Activated CD4-positive, alpha-beta memory T cell treated with anti-CD3 and anti-CD28 coated beads, Interleukin-2, amount 10 ng/mL, durations not matched to agents 7 days and 5 days (primary cell): ENCODE measurements at regions not wholly inside any gene's neighbourhood (a gene's known extent, or its start where the extent isn't known, plus 50 kb on each side); places are given as distances from the start of the nearest gene placed in this dataset.

Experiments
- CTCF ChIA-PET: fragments of 350-600 bp; sonication (Branson Sonifier 250); formaldehyde crosslinking; loops from one replicate; lab custom pipeline; 2021; ENCODE audit warnings: antibody characterized with exemption, inconsistent platforms; lab: Charles Lee
- POLR2A ChIA-PET: fragments of 350-600 bp; sonication (Branson Sonifier 250); formaldehyde crosslinking; loops from one replicate; lab custom pipeline; 2021; ENCODE audit warnings: antibody characterized with exemption; lab: Charles Lee
- DNase-seq: peaks from one replicate; pipeline ENCODE4 v3.0.0-alpha.2; 2020
- H3K27ac Mint-ChIP-seq: one replicate; pipeline ENCODE4 v1.8.0; 2021; ENCODE audit warnings: mild to moderate bottlenecking, mixed read lengths
- H3K27me3 Mint-ChIP-seq: one replicate; pipeline ENCODE4 v1.8.0; 2021; ENCODE audit warnings: mixed read lengths
- H3K36me3 Mint-ChIP-seq: one replicate; pipeline ENCODE4 v1.8.0; 2021; ENCODE audit warnings: low read depth, mixed read lengths
- H3K4me1 Mint-ChIP-seq: one replicate; pipeline ENCODE4 v1.8.0; 2021; ENCODE audit warnings: mixed read lengths
- H3K4me3 Mint-ChIP-seq: one replicate; pipeline ENCODE4 v1.8.0; 2021; ENCODE audit warnings: mild to moderate bottlenecking, mixed read lengths
- H3K9me3 Mint-ChIP-seq: one replicate; pipeline ENCODE4 v1.8.0; 2021; ENCODE audit warnings: mixed read lengths

DNA sequence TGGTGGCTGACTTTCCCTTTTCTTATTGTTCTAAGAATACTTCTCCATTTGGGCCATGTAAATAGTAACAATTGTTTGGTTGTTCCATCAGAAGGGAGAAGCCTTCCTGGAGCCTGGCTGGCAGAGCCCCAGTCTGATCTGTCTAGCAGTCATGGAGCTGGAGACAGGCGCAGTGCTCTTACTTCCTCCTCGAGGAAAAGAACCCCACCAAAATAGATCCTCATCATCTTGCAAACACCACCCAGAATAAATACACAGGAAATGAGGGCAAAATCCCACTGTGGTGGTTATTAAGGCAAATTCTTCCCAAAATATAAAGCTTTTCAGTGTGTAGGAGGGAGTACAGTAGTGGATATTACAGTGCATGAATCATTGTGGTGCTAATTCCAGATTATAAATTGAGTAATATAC, 195.1 kb upstream of the SGK1 start:
- Mint-ChIP-seq H3K9me3 (no peaks in the 10 kb centered on the region), H3K27me3 (no peaks in the 10 kb centered on the region), H3K27ac (no peak overlapping the region), H3K4me1 (no peaks in the 10 kb centered on the region), H3K4me3 (no peak overlapping the region), H3K36me3 (no peaks in the 10 kb centered on the region)
- CTCF ChIA-PET = no interaction called here
- POLR2A ChIA-PET = no interaction called here
- no peak for DNase-seq

DNA sequence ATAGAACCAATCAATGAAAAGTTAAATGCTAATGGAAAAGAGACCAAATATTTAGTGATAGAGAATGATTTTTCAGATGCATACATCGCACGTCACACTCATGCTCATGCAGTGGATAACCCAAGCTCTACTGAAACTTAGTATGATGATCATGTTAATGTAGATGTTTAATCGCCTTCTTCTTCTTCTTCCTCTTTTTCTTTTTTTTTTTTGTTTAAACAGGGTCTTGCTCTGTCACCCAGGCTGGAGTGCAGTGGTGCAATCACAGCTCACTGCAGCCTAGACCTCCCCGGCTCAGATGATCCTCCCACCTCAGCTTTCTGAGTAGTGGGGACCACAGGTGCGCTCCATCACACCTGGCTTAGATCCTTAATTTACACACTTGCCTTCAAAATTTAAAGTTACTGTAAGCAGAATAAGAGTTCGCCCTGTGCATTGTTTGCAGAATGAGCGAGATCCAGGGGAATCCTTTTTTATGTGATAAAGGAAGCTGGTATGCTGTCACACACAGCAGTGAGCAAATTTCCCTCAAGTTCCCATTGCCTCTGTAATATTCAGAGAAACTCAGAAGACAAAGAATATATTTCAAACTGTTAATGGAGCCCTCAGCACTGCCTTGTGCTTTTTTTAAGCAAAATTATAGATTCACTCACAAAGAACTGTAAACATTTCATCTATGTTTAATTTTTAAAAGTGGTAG, 194.2 kb upstream of the SGK1 start:
- CTCF ChIA-PET = no interaction called here
- DNase-seq = no peak

DNA sequence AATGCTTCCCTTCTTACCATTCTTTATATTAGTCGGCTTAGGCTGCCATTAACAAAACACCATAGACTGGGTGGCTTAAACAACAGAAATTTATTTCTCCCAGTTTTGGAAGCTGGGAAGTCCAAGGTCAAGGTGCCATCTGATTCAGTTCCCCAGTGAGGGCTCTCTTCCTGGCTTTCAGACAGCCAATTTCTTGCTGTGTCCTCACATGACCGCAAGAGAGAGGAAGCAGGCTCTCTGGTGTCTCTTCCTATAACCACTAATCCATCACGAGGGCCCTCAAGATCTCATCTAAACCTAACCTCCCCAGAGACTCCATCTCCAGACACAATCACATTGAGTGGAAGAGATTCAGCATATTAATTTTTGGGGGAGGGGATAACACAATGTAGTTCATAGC, 193.0 kb upstream of the SGK1 start:
- CTCF ChIA-PET = no interaction called here
- no peaks in the 10 kb centered on the region for H3K9me3 Mint-ChIP-seq
- H3K27me3 Mint-ChIP-seq = no peaks in the 10 kb centered on the region
- DNase-seq = no peak
- H3K27ac Mint-ChIP-seq = no peak overlapping the region
- POLR2A ChIA-PET = no interaction called here
- H3K4me3 Mint-ChIP-seq = no peak overlapping the region
- no peaks in the 10 kb centered on the region for H3K36me3 Mint-ChIP-seq
- H3K4me1 Mint-ChIP-seq = no peaks in the 10 kb centered on the region

More for the DNA sequence above, 194.2 kb upstream of the SGK1 start:
- no peaks in the 10 kb centered on the region for H3K9me3 Mint-ChIP-seq
- H3K27ac Mint-ChIP-seq = no peak overlapping the region
- H3K36me3 Mint-ChIP-seq = no peaks in the 10 kb centered on the region
- POLR2A ChIA-PET = interaction anchor here (0.6 kb wide), 1 partner anchor 79 kb away, joined by 3 read pairs; no protein-coding TSS in a partner anchor
- no peaks in the 10 kb centered on the region for H3K4me1 Mint-ChIP-seq
- H3K4me3 Mint-ChIP-seq = no peak overlapping the region
- H3K27me3 Mint-ChIP-seq = no peaks in the 10 kb centered on the region

DNA sequence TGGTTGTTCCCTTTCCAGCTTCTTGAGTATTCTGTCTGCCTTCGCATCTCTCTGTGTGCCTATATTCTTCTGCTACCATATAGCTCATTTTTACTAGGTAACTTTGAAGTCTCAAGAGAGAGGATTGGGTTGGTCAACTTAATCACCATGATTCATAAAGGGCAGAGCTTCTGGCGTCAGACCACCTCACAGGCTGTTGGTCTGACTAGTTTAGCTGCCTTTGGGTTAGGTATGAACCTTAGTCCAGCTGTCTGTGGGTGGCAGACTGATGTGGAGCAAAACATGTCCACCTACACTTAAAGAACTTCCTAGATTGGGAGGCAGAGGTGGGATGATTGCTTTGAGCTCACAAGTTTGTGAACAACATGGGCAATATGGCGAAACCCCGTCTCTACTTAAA, 192.2 kb upstream of the SGK1 start:
- no peak for DNase-seq
- H3K4me3 Mint-ChIP-seq = no peak overlapping the region
- POLR2A ChIA-PET = no interaction called here
- H3K27ac Mint-ChIP-seq = no peak overlapping the region
- no peaks in the 10 kb centered on the region for H3K36me3 Mint-ChIP-seq
- H3K27me3 Mint-ChIP-seq = no peaks in the 10 kb centered on the region
- H3K9me3 Mint-ChIP-seq = no peaks in the 10 kb centered on the region
- CTCF ChIA-PET = interaction anchor here (0.7 kb wide), 1 partner anchor 1781 kb away, joined by 8 read pairs; no protein-coding TSS in a partner anchor
- H3K4me1 Mint-ChIP-seq = no peaks in the 10 kb centered on the region

DNA sequence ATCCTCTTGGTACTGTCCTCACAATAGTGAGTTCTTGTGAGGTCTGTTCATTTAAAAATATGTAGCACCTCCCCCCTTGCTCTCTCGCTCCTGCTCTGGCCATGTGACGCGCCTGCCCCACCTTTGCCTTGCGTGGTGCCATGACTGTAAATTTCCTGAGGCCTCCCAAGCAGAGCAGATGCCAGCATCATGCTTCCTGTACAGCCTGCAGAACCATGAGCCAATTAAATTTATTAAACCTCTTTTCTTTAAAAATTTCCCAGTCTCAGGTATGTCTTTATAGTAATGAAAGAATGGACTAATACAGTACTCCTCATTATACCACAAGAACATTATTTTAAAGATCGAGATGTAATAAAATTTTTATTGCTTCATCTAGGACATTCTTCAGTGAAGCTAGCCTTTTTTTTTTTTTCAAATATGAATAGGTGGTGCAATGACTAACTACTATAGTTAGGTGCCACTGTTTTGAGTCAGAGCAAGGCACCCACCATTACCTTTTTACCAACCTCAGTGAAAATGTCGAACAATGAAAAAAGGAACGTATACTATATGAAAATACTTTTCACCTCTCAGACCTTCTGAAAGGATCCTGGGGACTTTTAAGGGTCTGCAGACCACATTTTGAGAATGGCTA, 191.1 kb upstream of the SGK1 start:
- ChIA-PET CTCF (no interaction called here), POLR2A (no interaction called here)
- no peak for DNase-seq
- Mint-ChIP-seq H3K36me3 (no peaks in the 10 kb centered on the region), H3K4me1 (no peaks in the 10 kb centered on the region), H3K27me3 (no peaks in the 10 kb centered on the region), H3K4me3 (no peak overlapping the region), H3K9me3 (no peaks in the 10 kb centered on the region), H3K27ac (no peak overlapping the region)

DNA sequence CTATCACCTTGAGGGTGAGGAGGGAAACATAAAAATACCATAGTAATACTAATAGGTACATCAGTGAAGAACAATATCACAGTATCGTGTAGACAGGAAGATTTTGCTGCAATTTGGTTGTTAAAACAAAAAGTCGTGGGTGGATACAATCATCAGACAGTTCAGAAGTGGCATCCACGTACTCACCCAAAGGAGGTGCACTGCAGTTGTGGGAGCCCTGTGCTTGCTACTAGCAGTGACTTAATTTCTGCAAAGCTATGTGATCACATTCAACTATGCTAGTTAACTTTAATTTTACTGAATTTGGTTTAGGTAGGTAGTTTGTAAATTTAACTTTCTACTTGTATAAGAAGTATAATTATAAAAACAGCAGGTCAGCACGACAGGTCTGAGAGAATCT, 188.2 kb upstream of the SGK1 start:
- ChIA-PET CTCF (no interaction called here), POLR2A (no interaction called here)
- H3K36me3 Mint-ChIP-seq = no peaks in the 10 kb centered on the region
- no peaks in the 10 kb centered on the region for H3K9me3 Mint-ChIP-seq
- H3K27me3 Mint-ChIP-seq = no peaks in the 10 kb centered on the region
- no peak for DNase-seq
- H3K27ac Mint-ChIP-seq = no peak overlapping the region
- H3K4me3 Mint-ChIP-seq = no peak overlapping the region
- no peaks in the 10 kb centered on the region for H3K4me1 Mint-ChIP-seq

DNA sequence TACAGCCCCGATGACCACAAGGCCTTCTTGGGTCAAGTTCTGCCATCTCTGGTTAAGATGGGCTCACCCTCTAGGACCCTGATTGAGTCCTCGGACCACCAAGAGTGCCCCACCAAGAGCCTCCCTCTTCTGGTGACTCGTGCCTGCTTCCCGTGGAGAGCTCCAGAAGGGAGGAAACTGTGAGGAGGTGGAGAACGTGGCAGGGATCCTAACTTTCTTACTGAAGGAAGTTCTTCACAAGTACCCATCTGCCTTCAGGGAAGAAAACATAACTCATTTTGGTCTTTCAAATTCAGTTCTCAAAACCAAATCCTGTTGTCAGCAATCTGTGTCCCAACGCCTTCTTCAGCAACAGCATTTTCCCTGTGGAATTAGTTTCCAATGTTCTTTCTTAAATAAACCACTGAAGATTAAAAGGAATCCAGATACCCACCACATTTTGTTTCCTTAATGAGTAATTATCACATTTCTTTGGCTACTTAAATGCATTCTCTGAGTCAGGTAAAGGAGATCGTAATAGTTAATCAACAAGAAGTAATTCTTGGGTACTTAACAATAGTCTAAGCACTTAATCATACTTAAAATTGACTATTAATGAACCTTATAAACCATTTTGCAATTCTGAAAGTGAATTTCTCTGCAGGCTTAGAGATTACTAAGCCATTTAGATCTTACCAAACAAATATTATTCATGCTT, 185.8 kb upstream of the SGK1 start:
- Mint-ChIP-seq H3K27me3 (no peaks in the 10 kb centered on the region), H3K4me3 (no peak overlapping the region), H3K36me3 (no peaks in the 10 kb centered on the region), H3K9me3 (no peaks in the 10 kb centered on the region), H3K4me1 (peaks cover 2% of the 10 kb centered on the region), H3K27ac (no peak overlapping the region)
- DNase-seq = no peak
- ChIA-PET CTCF (no interaction called here), POLR2A (no interaction called here)

DNA sequence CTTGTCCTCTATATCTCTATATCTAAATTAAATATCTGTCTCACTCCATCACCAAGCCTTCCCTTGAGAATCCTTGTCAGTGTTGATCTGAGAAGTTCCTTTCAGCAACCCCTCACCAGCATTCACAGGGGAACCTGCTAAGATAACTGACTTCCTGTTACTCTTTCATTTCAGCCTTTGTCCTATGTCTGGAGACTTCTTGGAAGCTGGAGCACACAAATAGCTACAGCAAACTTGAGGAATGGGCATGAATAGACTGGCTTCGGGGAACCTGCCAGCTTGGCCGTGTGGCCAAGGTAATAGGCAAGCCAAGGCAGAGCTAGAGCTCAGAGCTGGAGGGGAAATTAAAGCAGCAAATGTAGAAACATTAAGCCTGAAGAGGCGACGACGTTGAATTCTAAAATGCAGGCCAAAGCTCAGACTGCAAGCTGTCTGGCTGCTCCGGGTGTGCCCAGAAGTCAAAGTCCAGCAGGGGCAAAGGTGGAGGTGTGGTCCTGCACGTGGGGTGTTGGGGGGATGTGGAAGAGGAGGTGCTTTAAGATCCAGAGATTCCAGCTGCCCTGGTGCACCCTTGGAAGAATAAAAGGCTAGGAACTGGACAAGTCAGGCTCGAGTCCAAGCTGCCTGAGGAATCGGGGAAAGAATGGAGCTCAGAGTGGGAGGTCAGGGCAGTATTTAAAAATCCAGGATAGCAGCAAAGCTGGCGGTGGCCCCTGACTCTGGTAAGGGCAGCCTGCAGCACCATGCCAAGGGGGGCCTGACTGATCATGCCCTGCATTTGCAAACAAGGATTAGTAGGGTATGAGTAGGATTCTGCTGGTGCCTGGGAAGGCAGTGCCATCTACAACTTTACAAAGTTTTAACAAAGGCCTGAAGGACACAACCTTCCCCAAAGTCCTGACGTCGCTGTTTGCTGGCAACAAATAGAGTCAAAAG, 185.0 kb upstream of the SGK1 start:
- H3K4me1 Mint-ChIP-seq = peaks cover 2% of the 10 kb centered on the region
- no peaks in the 10 kb centered on the region for H3K36me3 Mint-ChIP-seq
- H3K9me3 Mint-ChIP-seq = no peaks in the 10 kb centered on the region
- no peak overlapping the region for H3K4me3 Mint-ChIP-seq
- DNase-seq = no peak
- ChIA-PET POLR2A (interaction anchor here (1.0 kb wide), 1 partner anchor 11 kb away, joined by 3 read pairs; no protein-coding TSS in a partner anchor), CTCF (interaction anchor here (1.3 kb wide), 1 partner anchor 138 kb away, joined by 3 read pairs; no protein-coding TSS in a partner anchor)
- H3K27ac Mint-ChIP-seq = no peak overlapping the region
- H3K27me3 Mint-ChIP-seq = no peaks in the 10 kb centered on the region

DNA sequence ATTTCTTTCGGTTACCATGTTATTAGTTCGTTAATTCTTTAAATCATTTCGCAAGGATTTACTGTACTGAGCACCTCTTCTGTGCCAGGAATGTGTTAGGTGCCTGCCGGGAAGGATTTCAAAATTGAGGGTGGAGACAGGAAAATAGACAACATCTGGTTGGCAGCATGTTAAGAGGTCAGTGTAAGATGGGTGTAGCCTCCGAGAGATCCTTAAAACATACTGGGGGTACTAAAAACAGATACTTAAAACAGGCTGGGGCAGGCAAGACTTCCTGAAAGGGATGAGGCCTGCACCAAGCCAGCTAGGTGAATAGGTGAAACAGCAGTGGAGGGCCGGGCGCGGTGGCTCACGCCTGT, 178.0 kb upstream of the SGK1 start:
- ChIA-PET POLR2A (no interaction called here), CTCF (no interaction called here)
- Mint-ChIP-seq H3K4me1 (peaks cover 2% of the 10 kb centered on the region), H3K36me3 (no peaks in the 10 kb centered on the region), H3K27ac (no peak overlapping the region), H3K4me3 (no peak overlapping the region), H3K9me3 (no peaks in the 10 kb centered on the region), H3K27me3 (no peaks in the 10 kb centered on the region)
- no peak for DNase-seq

DNA sequence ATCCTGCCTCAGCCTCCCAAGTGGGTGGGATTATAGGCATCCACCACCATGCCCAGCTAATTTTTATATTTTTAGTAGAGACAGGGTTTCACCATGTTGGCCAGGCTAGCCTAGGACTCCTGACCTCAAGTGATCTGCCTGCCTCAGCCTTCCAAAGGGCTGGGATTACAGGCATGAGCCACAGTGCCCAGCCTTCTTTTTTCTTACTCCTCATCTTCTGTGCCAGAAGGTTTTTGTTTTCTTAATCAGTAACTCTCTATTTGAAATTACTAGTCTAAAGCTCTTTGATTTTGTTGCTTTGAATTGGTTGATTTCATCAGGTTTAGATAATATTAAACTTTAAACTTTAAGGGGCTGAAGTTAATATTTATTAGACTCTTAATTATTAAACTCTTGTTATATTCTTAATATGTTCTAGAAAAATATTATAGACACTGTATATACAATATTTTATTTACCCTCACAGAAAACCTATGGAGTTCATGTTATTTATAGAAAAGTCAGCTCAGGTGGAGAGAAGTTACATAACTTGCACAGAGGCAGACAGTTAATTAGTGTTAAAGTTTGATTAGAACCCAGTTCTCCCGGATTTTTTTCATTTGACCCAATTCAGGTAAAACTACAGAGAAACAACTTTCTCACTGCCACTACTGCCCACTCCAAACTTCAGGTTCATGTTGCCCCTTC, 177.4 kb upstream of the SGK1 start:
- Mint-ChIP-seq H3K9me3 (no peaks in the 10 kb centered on the region), H3K36me3 (no peaks in the 10 kb centered on the region), H3K4me1 (no peaks in the 10 kb centered on the region), H3K27ac (no peak overlapping the region), H3K4me3 (no peak overlapping the region), H3K27me3 (no peaks in the 10 kb centered on the region)
- CTCF ChIA-PET = no interaction called here
- POLR2A ChIA-PET = no interaction called here
- DNase-seq = no peak

DNA sequence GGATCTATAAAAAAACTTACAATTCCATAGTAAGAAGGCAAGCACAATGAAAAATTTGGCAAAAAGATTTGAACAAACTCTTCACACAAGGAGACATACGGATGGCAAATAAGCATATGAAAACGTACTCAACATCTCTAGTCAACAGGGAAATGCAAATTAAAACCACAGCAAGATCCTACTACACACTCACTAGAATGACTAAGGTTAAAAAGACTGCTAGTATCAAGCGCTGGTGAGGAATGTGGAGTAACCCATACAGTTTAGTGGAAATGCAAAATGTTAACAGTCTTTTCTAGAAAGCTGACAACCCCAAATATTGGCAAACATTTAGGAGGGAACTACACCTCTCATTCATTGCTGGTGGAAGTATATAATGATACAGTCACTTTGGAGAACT, 175.9 kb upstream of the SGK1 start:
- no peaks in the 10 kb centered on the region for H3K9me3 Mint-ChIP-seq
- ChIA-PET POLR2A (no interaction called here), CTCF (no interaction called here)
- H3K27ac Mint-ChIP-seq = no peak overlapping the region
- no peaks in the 10 kb centered on the region for H3K4me1 Mint-ChIP-seq
- no peaks in the 10 kb centered on the region for H3K36me3 Mint-ChIP-seq
- H3K4me3 Mint-ChIP-seq = no peak overlapping the region
- DNase-seq = no peak
- H3K27me3 Mint-ChIP-seq = no peaks in the 10 kb centered on the region

DNA sequence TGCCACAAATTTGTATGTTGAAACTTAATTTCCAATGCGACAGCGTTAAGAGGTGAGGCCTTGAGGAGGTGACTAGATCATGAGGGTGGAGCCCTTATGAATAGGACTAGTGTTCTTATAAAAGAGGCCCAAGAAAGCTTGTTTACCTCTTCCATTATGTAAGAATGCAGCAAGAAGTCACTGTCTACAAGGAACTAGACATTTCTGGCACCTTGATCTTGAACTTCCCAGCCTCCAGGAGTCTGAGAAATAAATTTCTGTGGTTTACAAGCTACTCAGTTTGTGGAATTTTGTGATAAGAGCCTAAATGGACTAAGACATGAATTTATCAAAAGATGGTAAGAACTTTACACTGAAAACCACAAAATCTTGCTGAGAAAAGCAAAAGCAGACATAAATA, 173.6 kb upstream of the SGK1 start:
- Mint-ChIP-seq H3K36me3 (peaks cover 2% of the 10 kb centered on the region), H3K27ac (no peak overlapping the region), H3K4me1 (no peaks in the 10 kb centered on the region), H3K27me3 (no peaks in the 10 kb centered on the region), H3K9me3 (peaks cover 3% of the 10 kb centered on the region), H3K4me3 (no peak overlapping the region)
- no peak for DNase-seq
- CTCF ChIA-PET = no interaction called here
- POLR2A ChIA-PET = interaction anchor here (1.4 kb wide), 1 partner anchor 11 kb away, joined by 3 read pairs; no protein-coding TSS in a partner anchor
